HL-60 (cell line): ENCODE measurements at regions not wholly inside any gene's neighbourhood (a gene's known extent, or its start where the extent isn't known, plus 50 kb on each side); places are given as distances from the start of the nearest gene placed in this dataset.

Experiments used
- DNase-seq, 2 experiments: peaks; one replicate each; pipeline ENCODE4 v3.0.0-alpha.2; 2010 to 2020; ENCODE audit warnings: low read depth in 1 of 2, low spot score in 1 of 2
- H3K27ac ChIP-seq: fragments of 250-450 bp; sonication (Bioruptor Pico); replicated peaks from 2 replicates; pipeline ENCODE4 v1.5.1; 2020; ENCODE audit warnings: mild to moderate bottlenecking, moderate library complexity
- H3K27me3 ChIP-seq: fragments of 250-450 bp; sonication (Bioruptor Pico); 2 replicates; pipeline ENCODE4 v1.5.1; 2021; ENCODE audit warnings: mild to moderate bottlenecking, moderate library complexity; ENCODE audit not compliant: insufficient read depth, poor library complexity, severe bottlenecking
- H3K4me3 ChIP-seq: replicated peaks from 2 replicates; pipeline ENCODE4 v1.5.1; 2011; ENCODE audit warnings: mild to moderate bottlenecking, control low read depth, low read length; ENCODE audit not compliant: insufficient read depth
- GABPA ChIP-seq: IDR thresholded peaks from 2 replicates; pipeline ENCODE4 v1.6.1; 2012; ENCODE audit warnings: low read depth
- POLR2AphosphoS5 ChIP-seq: IDR thresholded peaks from 2 replicates; pipeline ENCODE4 v1.6.1; 2012; ENCODE audit warnings: low read depth
- SPI1 ChIP-seq: IDR thresholded peaks from 2 replicates; pipeline ENCODE4 v1.6.1; 2012; ENCODE audit warnings: low read depth, mild to moderate bottlenecking, borderline replicate concordance
- TF ChIP-seq, protein P1 (sequence below): IDR thresholded peaks from 2 replicates; pipeline ENCODE4 v1.6.1; 2012; ENCODE audit warnings: low read depth; ENCODE audit not compliant: insufficient replicate concordance
- TF ChIP-seq, protein P2 (sequence below): IDR thresholded peaks from one replicate; pipeline ENCODE4 v1.5.1; 2011; ENCODE audit warnings: low read length, control low read depth, inconsistent platforms; ENCODE audit not compliant: insufficient read depth

DNA sequence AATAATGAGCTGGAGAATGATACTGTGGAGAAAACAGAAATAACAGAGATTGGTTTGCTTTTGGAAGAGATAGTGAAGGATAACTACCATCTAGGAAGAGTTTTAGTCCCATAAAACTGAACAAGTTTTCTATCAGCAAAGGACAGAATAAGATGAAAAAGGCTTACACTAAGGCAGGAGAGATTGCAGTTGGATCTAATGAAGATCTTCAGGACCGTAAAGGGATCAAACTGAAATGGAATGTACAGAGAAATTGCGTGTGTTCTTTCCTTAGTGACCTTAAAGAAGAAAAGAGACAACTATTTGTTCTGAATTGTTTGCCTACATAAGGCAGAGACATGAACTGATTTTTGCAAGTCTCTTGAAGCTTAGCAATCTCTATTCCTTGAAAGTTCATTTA lies 191.7 kb upstream of the MTPN start:
- TF ChIP-seq SPI1 (no peak), POLR2AphosphoS5 (no peak), GABPA (no peak)
- TF ChIP-seq, protein P1, sequence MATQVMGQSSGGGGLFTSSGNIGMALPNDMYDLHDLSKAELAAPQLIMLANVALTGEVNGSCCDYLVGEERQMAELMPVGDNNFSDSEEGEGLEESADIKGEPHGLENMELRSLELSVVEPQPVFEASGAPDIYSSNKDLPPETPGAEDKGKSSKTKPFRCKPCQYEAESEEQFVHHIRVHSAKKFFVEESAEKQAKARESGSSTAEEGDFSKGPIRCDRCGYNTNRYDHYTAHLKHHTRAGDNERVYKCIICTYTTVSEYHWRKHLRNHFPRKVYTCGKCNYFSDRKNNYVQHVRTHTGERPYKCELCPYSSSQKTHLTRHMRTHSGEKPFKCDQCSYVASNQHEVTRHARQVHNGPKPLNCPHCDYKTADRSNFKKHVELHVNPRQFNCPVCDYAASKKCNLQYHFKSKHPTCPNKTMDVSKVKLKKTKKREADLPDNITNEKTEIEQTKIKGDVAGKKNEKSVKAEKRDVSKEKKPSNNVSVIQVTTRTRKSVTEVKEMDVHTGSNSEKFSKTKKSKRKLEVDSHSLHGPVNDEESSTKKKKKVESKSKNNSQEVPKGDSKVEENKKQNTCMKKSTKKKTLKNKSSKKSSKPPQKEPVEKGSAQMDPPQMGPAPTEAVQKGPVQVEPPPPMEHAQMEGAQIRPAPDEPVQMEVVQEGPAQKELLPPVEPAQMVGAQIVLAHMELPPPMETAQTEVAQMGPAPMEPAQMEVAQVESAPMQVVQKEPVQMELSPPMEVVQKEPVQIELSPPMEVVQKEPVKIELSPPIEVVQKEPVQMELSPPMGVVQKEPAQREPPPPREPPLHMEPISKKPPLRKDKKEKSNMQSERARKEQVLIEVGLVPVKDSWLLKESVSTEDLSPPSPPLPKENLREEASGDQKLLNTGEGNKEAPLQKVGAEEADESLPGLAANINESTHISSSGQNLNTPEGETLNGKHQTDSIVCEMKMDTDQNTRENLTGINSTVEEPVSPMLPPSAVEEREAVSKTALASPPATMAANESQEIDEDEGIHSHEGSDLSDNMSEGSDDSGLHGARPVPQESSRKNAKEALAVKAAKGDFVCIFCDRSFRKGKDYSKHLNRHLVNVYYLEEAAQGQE: no peak
- TF ChIP-seq, protein P2, sequence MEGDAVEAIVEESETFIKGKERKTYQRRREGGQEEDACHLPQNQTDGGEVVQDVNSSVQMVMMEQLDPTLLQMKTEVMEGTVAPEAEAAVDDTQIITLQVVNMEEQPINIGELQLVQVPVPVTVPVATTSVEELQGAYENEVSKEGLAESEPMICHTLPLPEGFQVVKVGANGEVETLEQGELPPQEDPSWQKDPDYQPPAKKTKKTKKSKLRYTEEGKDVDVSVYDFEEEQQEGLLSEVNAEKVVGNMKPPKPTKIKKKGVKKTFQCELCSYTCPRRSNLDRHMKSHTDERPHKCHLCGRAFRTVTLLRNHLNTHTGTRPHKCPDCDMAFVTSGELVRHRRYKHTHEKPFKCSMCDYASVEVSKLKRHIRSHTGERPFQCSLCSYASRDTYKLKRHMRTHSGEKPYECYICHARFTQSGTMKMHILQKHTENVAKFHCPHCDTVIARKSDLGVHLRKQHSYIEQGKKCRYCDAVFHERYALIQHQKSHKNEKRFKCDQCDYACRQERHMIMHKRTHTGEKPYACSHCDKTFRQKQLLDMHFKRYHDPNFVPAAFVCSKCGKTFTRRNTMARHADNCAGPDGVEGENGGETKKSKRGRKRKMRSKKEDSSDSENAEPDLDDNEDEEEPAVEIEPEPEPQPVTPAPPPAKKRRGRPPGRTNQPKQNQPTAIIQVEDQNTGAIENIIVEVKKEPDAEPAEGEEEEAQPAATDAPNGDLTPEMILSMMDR: no peak

DNA sequence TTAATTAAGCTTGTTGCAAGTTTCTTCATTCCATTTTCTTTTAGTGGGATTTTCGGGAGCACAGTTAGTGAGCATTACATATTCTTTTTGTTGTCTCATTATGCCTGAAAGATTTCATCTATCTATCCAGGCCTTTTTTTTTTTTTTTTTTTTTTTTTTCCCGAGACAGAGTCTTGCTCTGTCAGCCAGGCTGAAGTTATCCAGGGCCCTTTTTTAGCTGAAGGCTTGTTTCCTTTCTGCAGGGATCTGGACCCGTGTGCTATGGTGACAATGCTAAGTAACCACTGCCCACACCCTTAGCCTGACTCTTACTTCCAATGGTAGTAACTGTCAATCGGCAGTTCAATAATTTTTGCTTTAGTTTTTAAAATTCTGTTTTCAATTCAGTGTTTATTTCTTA lies 190.8 kb upstream of the MTPN start:
- DNase-seq: no peak
- no peak overlapping the region for H3K4me3 ChIP-seq

More for the DNA sequence above, 191.7 kb upstream of the MTPN start:
- no peaks in the 10 kb centered on the region for H3K27me3 ChIP-seq
- no peak overlapping the region for H3K27ac ChIP-seq
- DNase-seq: no peak
- H3K4me3 ChIP-seq: no peak overlapping the region

DNA sequence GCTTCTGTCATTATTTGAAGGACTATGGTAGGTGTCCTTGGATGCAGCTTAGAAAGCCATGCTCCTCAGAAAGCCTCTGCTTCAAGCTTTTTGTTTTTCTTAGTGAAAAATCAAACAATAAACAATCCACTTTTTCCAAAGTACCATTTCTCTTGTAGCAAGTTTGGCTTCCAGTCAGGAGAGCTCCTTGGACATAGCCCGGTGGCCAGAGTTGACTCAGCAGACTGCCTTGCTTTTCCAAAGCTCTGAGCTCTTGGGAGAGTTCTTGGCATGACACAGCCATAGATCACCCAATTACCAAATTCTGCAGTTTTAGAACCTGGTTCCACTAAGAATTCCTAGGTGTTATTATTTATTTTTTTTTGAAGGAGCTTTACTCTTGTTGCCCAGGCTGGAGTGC lies 189.4 kb upstream of the MTPN start:
- no peak overlapping the region for H3K4me3 ChIP-seq
- no peak for DNase-seq
- TF ChIP-seq POLR2AphosphoS5: no peak
- TF ChIP-seq, protein P2: no peak
- TF ChIP-seq, protein P1: no peak
- no peak for TF ChIP-seq GABPA
- no peak for TF ChIP-seq SPI1
- no peak overlapping the region for H3K27ac ChIP-seq
- no peaks in the 10 kb centered on the region for H3K27me3 ChIP-seq

More for the DNA sequence above, 190.8 kb upstream of the MTPN start:
- no peak overlapping the region for H3K27ac ChIP-seq
- TF ChIP-seq, protein P1: no peak
- TF ChIP-seq GABPA (no peak), POLR2AphosphoS5 (no peak), SPI1 (no peak)
- TF ChIP-seq, protein P2: no peak
- no peaks in the 10 kb centered on the region for H3K27me3 ChIP-seq
